H1 (cell line): ENCODE measurements at regions not wholly inside any gene's neighbourhood (a gene's known extent, or its start where the extent isn't known, plus 50 kb on each side); places are given as distances from the start of the nearest gene placed in this dataset.

Experiments used
- CTCF ChIA-PET: fragments of 300-600 bp; sonication (Branson Sonifier 250); formaldehyde crosslinking; loops from one replicate; lab custom pipeline; 2021; ENCODE audit not compliant: partially characterized antibody; lab: Charles Lee
- POLR2A ChIA-PET: fragments of 300-600 bp; sonication (Branson Sonifier 250); formaldehyde crosslinking; loops from one replicate; lab custom pipeline; 2021; ENCODE audit warnings: inconsistent platforms; ENCODE audit not compliant: partially characterized antibody; lab: Charles Lee
- DNase-seq, 2 experiments: peaks; one replicate each; pipeline versions ENCODE4 v3.0.0 to v3.0.0-alpha.2; 2010 to 2022; ENCODE audit warnings: low spot score in 2 of 2, low read depth in 1 of 2, mixed read lengths in 1 of 2
- FAIRE-seq: peaks from 2 replicates; lab custom pipeline; 2011; peaks lifted over from hg19 to GRCh38; lab: Jason Lieb, UNC
- H2AFZ ChIP-seq: 2 replicates; pipeline ENCODE4 v1.8.1; 2012; ENCODE audit warnings: low read length, inconsistent platforms
- H2AK5ac ChIP-seq: 2 replicates; pipeline ENCODE4 v1.6.1; 2013; ENCODE audit warnings: low read depth, low read length
- H2BK120ac ChIP-seq: replicated peaks from 2 replicates; pipeline ENCODE3; 2013; ENCODE audit warnings: low read depth, low read length, inconsistent platforms
- H2BK12ac ChIP-seq: 2 replicates; pipeline ENCODE4 v1.6.1; 2013; ENCODE audit warnings: low read depth, low read length
- H2BK15ac ChIP-seq: 2 replicates; pipeline ENCODE4 v1.6.1; 2013; ENCODE audit warnings: low read length
- H2BK20ac ChIP-seq: 2 replicates; pipeline ENCODE4 v1.6.1; 2013; ENCODE audit warnings: low read length
- H2BK5ac ChIP-seq: 2 replicates; pipeline ENCODE4 v1.6.1; 2013; ENCODE audit warnings: low read depth, low read length
- H3K14ac ChIP-seq: 2 replicates; pipeline ENCODE4 v1.6.1; 2013; ENCODE audit warnings: inconsistent platforms; ENCODE audit not compliant: insufficient read length
- H3K18ac ChIP-seq: 2 replicates; pipeline ENCODE4 v1.6.1; 2013; ENCODE audit warnings: low read length; ENCODE audit errors: extremely low read depth
- H3K23ac ChIP-seq: 2 replicates; pipeline ENCODE4 v1.6.1; 2013; ENCODE audit warnings: inconsistent platforms; ENCODE audit not compliant: insufficient read length
- H3K23me2 ChIP-seq: 2 replicates; pipeline ENCODE4 v1.6.1; 2013; ENCODE audit warnings: low read depth, low read length
- H3K27ac ChIP-seq: 2 replicates; pipeline ENCODE4 v1.6.1; 2011; ENCODE audit warnings: low read depth, low read length, inconsistent platforms
- H3K27me3 ChIP-seq, 4 experiments: replicated peaks in 1 of 4; 1 replicate in 1 of 4; 2 replicates in 3 of 4; pipeline versions ENCODE4 v1.6.1 to v1.8.1; 2011 to 2013; ENCODE audit warnings: low read length in 3 of 4, mild to moderate bottlenecking in 3 of 4, inconsistent platforms in 2 of 4, mixed read lengths in 2 of 4, moderate library complexity in 1 of 4; ENCODE audit not compliant: control insufficient read depth in 3 of 4, insufficient read depth in 3 of 4; ENCODE audit errors: extremely low read depth in 1 of 4
- H3K36me3 ChIP-seq, 4 experiments: 2 replicates each; pipeline versions ENCODE4 v1.6.1 to v1.8.1; 2011 to 2013; ENCODE audit warnings: mild to moderate bottlenecking in 4 of 4, low read length in 3 of 4, moderate library complexity in 2 of 4, control low read depth in 1 of 4, inconsistent platforms in 1 of 4; ENCODE audit not compliant: insufficient read depth in 4 of 4, control insufficient read depth in 2 of 4
- H3K4ac ChIP-seq: replicated peaks from 2 replicates; pipeline ENCODE3; 2013; ENCODE audit warnings: low read length, low read depth, mixed read lengths, inconsistent platforms; ENCODE audit not compliant: insufficient read length
- H3K4me1 ChIP-seq, 4 experiments: replicated peaks in 1 of 4; 1 replicate in 1 of 4; 2 replicates in 3 of 4; pipeline versions ENCODE4 v1.6.1 to v1.8.1; 2011 to 2013; ENCODE audit warnings: low read length in 3 of 4, inconsistent platforms in 2 of 4, mixed read lengths in 1 of 4; ENCODE audit not compliant: insufficient read depth in 4 of 4, control insufficient read depth in 3 of 4
- H3K4me2 ChIP-seq, 2 experiments: 2 replicates each; pipeline versions ENCODE4 v1.6.1 to v1.8.1; 2011 to 2013; ENCODE audit warnings: low read depth in 2 of 2, low read length in 2 of 2, control low read depth in 1 of 2, inconsistent platforms in 1 of 2, mild to moderate bottlenecking in 1 of 2; ENCODE audit not compliant: insufficient read depth in 1 of 2
- H3K4me3 ChIP-seq, 4 experiments: fragments of 200-600, 300-600 bp in 1 of 4; sonication (generic), shearing (Covaris generic), sonication (Bioruptor Twin) in 1 of 4; 2 replicates each; pipeline versions ENCODE4 v1.5.1 to v1.8.1; 2011 to 2016; ENCODE audit warnings: low read length in 4 of 4, low read depth in 3 of 4, control low read depth in 2 of 4, inconsistent platforms in 2 of 4, mild to moderate bottlenecking in 2 of 4, mixed read lengths in 1 of 4, moderate library complexity in 1 of 4; ENCODE audit not compliant: insufficient read depth in 2 of 4; ENCODE audit errors: extremely low read depth in 1 of 4
- H3K56ac ChIP-seq: replicated peaks from 2 replicates; pipeline ENCODE3; 2013; ENCODE audit warnings: low read depth, mild to moderate bottlenecking, mixed read lengths, low read length, inconsistent platforms; ENCODE audit not compliant: insufficient read length
- H3K79me1 ChIP-seq: 2 replicates; pipeline ENCODE4 v1.6.1; 2013; ENCODE audit warnings: low read depth, low read length, control low read depth
- H3K79me2 ChIP-seq, 2 experiments: 2 replicates each; pipeline versions ENCODE4 v1.6.1 to v1.8.1; 2012 to 2013; ENCODE audit warnings: low read length in 2 of 2, mild to moderate bottlenecking in 2 of 2, inconsistent platforms in 1 of 2; ENCODE audit not compliant: insufficient read depth in 2 of 2, control insufficient read depth in 1 of 2
- H3K9ac ChIP-seq, 4 experiments: replicated peaks in 1 of 4; 1 replicate in 1 of 4; 2 replicates in 3 of 4; pipeline versions ENCODE4 v1.6.1 to v1.8.1; 2011 to 2013; ENCODE audit warnings: low read depth in 3 of 4, low read length in 3 of 4, control low read depth in 2 of 4, mild to moderate bottlenecking in 2 of 4, moderate library complexity in 2 of 4, inconsistent platforms in 1 of 4; ENCODE audit errors: extremely low read depth in 1 of 4
- H3K9me3 ChIP-seq, 2 experiments: 2 replicates each; pipeline versions ENCODE4 v1.6.1 to v1.8.1; 2012 to 2013; ENCODE audit warnings: mild to moderate bottlenecking in 2 of 2, moderate library complexity in 2 of 2, control low read depth in 1 of 2, inconsistent platforms in 1 of 2, low read depth in 1 of 2, low read length in 1 of 2, mixed read lengths in 1 of 2; ENCODE audit not compliant: insufficient read depth in 2 of 2
- H4K20me1 ChIP-seq, 2 experiments: replicated peaks in 1 of 2; 2 replicates each; pipeline versions ENCODE3 to v1.8.1; 2011 to 2013; ENCODE audit warnings: inconsistent platforms in 2 of 2, low read length in 2 of 2, mild to moderate bottlenecking in 1 of 2; ENCODE audit not compliant: insufficient read depth in 2 of 2, control insufficient read depth in 1 of 2
- H4K5ac ChIP-seq: 2 replicates; pipeline ENCODE4 v1.6.1; 2013; ENCODE audit warnings: low read length, low read depth, mixed read lengths, inconsistent platforms; ENCODE audit not compliant: insufficient read length
- H4K8ac ChIP-seq: 2 replicates; pipeline ENCODE4 v1.8.0; 2013; ENCODE audit warnings: mild to moderate bottlenecking, moderate library complexity, low read length, inconsistent platforms; ENCODE audit not compliant: insufficient read depth; ENCODE audit errors: extremely low read depth
- H4K91ac ChIP-seq: replicated peaks from 2 replicates; pipeline ENCODE3; 2013; ENCODE audit warnings: low read length, mixed read lengths, inconsistent platforms; ENCODE audit not compliant: insufficient read length
- RAD21 ChIP-seq, 2 experiments: IDR thresholded peaks in 1 of 2; conservative IDR thresholded peaks in 1 of 2; 2 replicates each; pipeline ENCODE4 v1.6.1; 2011; ENCODE audit warnings: low read depth in 2 of 2, low read length in 2 of 2, improper control_type of control experiment in 1 of 2, inconsistent platforms in 1 of 2, mild to moderate bottlenecking in 1 of 2, moderate library complexity in 1 of 2
- SIX5 ChIP-seq: IDR thresholded peaks from 2 replicates; pipeline ENCODE4 v1.6.1; 2011; ENCODE audit warnings: mild to moderate bottlenecking, low read depth, low read length
- SP1 ChIP-seq: IDR thresholded peaks from 2 replicates; pipeline ENCODE4 v1.6.1; 2011; ENCODE audit warnings: low read depth, low read length
- TF ChIP-seq, protein P1 (sequence below), 3 experiments: IDR thresholded peaks; 1 replicate in 2 of 3; 2 replicates in 1 of 3; pipeline versions ENCODE4 v1.5.1 to v1.6.1; 2011; ENCODE audit warnings: low read length in 3 of 3, mild to moderate bottlenecking in 3 of 3, inconsistent platforms in 2 of 3, low read depth in 1 of 3, moderate library complexity in 1 of 3; ENCODE audit not compliant: insufficient read depth in 1 of 3; ENCODE audit errors: control extremely low read depth in 1 of 3

DNA sequence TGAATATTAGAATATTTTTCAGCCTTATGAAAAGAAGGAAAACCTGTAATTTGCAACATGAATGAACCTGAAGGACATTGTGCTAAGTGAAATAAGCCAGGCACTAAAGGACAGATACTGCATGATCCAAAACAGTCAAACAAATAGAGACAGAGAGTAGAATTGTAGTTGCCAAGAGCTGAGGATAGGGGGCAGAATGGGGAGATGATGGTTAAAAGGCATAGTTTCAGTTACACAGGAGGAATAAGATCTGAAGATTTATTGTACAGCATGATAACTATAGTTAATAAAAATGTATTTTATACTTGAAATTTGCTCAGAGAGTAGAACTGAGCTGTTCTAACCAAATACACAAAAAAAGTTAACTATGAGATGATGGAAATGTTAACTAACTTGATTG lies 149.0 kb upstream of the TMEM106B start:
- Histone ChIP-seq H2BK5ac (no peak overlapping the region), H3K9me3 (peaks cover 0 to 5% of the 10 kb centered on the region in 2 experiments; a peak in 2 of 4 replicates)
- no peak for TF ChIP-seq SIX5
- TF ChIP-seq RAD21 (IDR thresholded peaks at IDR 0.05 in 1 of 2, conservative IDR thresholded peaks at IDR 0.05 in 1 of 2; ENCODE audit: low read depth in 2 of 2, low read length in 2 of 2) = peak; percentile 41 to 55
- TF ChIP-seq SP1 = no peak
- TF ChIP-seq, protein P1, sequence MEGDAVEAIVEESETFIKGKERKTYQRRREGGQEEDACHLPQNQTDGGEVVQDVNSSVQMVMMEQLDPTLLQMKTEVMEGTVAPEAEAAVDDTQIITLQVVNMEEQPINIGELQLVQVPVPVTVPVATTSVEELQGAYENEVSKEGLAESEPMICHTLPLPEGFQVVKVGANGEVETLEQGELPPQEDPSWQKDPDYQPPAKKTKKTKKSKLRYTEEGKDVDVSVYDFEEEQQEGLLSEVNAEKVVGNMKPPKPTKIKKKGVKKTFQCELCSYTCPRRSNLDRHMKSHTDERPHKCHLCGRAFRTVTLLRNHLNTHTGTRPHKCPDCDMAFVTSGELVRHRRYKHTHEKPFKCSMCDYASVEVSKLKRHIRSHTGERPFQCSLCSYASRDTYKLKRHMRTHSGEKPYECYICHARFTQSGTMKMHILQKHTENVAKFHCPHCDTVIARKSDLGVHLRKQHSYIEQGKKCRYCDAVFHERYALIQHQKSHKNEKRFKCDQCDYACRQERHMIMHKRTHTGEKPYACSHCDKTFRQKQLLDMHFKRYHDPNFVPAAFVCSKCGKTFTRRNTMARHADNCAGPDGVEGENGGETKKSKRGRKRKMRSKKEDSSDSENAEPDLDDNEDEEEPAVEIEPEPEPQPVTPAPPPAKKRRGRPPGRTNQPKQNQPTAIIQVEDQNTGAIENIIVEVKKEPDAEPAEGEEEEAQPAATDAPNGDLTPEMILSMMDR (IDR thresholded peaks at IDR 0.05; ENCODE audit: control extremely low read depth in 1 of 3, insufficient read depth in 1 of 3, low read depth in 1 of 3, low read length in 3 of 3) = peak in 2 of 3 experiments; percentile 44 to 70; a peak in 2 of 4 replicates
- TF ChIP-seq, all 59 proteins: peak for 2
- H2BK12ac ChIP-seq = no peak overlapping the region
- no peak overlapping the region for H3K4me2 ChIP-seq
- H4K20me1 ChIP-seq = no peaks in the 10 kb centered on the region
- no peaks in the 10 kb centered on the region for H3K79me2 ChIP-seq
- no peak overlapping the region for H3K4ac ChIP-seq
- H3K36me3 ChIP-seq = no peaks in the 10 kb centered on the region
- ChIA-PET POLR2A (no interaction called here), CTCF (interaction anchor here (0.6 to 2.3 kb wide), 29 partner anchors 8 to 1179 kb away, joined by 3 to 7 read pairs (median 4); partner anchors contain the start of gene THSD7A)
- no peak overlapping the region for H3K23ac ChIP-seq
- H4K91ac ChIP-seq = no peak overlapping the region
- no peak overlapping the region for H3K4me3 ChIP-seq
- no peaks in the 10 kb centered on the region for H3K79me1 ChIP-seq
- H3K4me1 ChIP-seq = no peaks in the 10 kb centered on the region; a peak in 1 of 7 replicates
- no peak overlapping the region for H4K5ac ChIP-seq
- H2BK120ac ChIP-seq = no peak overlapping the region
- H3K14ac ChIP-seq = no peak overlapping the region
- H2BK15ac ChIP-seq = no peak overlapping the region
- no peak overlapping the region for H3K56ac ChIP-seq
- FAIRE-seq (peak; percentile 50), DNase-seq (no peak)
- no peak overlapping the region for H3K18ac ChIP-seq
- H3K9ac ChIP-seq = no peak overlapping the region
- H3K23me2 ChIP-seq = no peaks in the 10 kb centered on the region
- no peak overlapping the region for H3K27ac ChIP-seq
- H2AFZ ChIP-seq = no peak overlapping the region
- H4K8ac ChIP-seq = no peak overlapping the region
- no peaks in the 10 kb centered on the region for H3K27me3 ChIP-seq
- no peak overlapping the region for H2BK20ac ChIP-seq
- H2AK5ac ChIP-seq = no peak overlapping the region
